Activated T-helper 17 cell treated with anti-CD3 and anti-CD28 coated beads, Interleukin-2, amount 50 U/mL, for 72 hours (primary cell): ENCODE measurements at regions not wholly inside any gene's neighbourhood (a gene's known extent, or its start where the extent isn't known, plus 50 kb on each side); places are given as distances from the start of the nearest gene placed in this dataset.

ENCODE experiments used
- ATAC-seq: fragments of 150-1000 bp; cut with Tn5 transposase; replicated peaks from 2 replicates; pipeline ENCODE4 v1.10.0; 2021; ENCODE audit warnings: mild to moderate bottlenecking, moderate library complexity
- H3K27ac Mint-ChIP-seq: one replicate; pipeline ENCODE4 v1.8.0; 2022; ENCODE audit warnings: mixed read lengths
- H3K27me3 Mint-ChIP-seq: one replicate; pipeline ENCODE4 v1.8.0; 2022; ENCODE audit warnings: mixed read lengths
- H3K36me3 Mint-ChIP-seq: one replicate; pipeline ENCODE4 v1.8.0; 2022; ENCODE audit warnings: low read depth, mild to moderate bottlenecking, mixed read lengths
- H3K4me1 Mint-ChIP-seq: one replicate; pipeline ENCODE4 v1.8.0; 2022; ENCODE audit warnings: mixed read lengths
- H3K4me3 Mint-ChIP-seq: one replicate; pipeline ENCODE4 v1.8.0; 2022; ENCODE audit warnings: mild to moderate bottlenecking, mixed read lengths
- H3K9me3 Mint-ChIP-seq: one replicate; pipeline ENCODE4 v1.8.0; 2022; ENCODE audit warnings: mixed read lengths

GRCh38 chr2:129334696-129335410 is 644.6 kb upstream of the RAB6C start:
- Mint-ChIP-seq H3K27ac (no peak overlapping the region), H3K36me3 (no peaks in the 10 kb centered on the region), H3K27me3 (no peaks in the 10 kb centered on the region), H3K4me3 (no peak overlapping the region), H3K9me3 (no peaks in the 10 kb centered on the region), H3K4me1 (no peaks in the 10 kb centered on the region)
- no peak for ATAC-seq

GRCh38 chr2:129336276-129336675 is 643.2 kb upstream of the RAB6C start:
- no peaks in the 10 kb centered on the region for H3K36me3 Mint-ChIP-seq
- no peaks in the 10 kb centered on the region for H3K4me1 Mint-ChIP-seq
- ATAC-seq = no peak
- H3K4me3 Mint-ChIP-seq = no peak overlapping the region
- no peaks in the 10 kb centered on the region for H3K27me3 Mint-ChIP-seq
- peaks cover 4% of the 10 kb centered on the region for H3K9me3 Mint-ChIP-seq
- H3K27ac Mint-ChIP-seq = no peak overlapping the region

- Mint-ChIP-seq H3K27me3 (no peaks in the 10 kb centered on the region), H3K9me3 (peaks cover 8% of the 10 kb centered on the region), H3K4me3 (no peak overlapping the region), H3K27ac (no peak overlapping the region), H3K36me3 (no peaks in the 10 kb centered on the region), H3K4me1 (no peaks in the 10 kb centered on the region)
- ATAC-seq = no peak
Measured at GRCh38 chr2:129337076-129337475, 642.4 kb upstream of the RAB6C start.

GRCh38 chr2:129345540-129345939 is 633.9 kb upstream of the RAB6C start:
- H3K36me3 Mint-ChIP-seq = no peaks in the 10 kb centered on the region
- no peaks in the 10 kb centered on the region for H3K4me1 Mint-ChIP-seq
- H3K4me3 Mint-ChIP-seq = no peak overlapping the region
- H3K27me3 Mint-ChIP-seq = no peaks in the 10 kb centered on the region
- no peak overlapping the region for H3K27ac Mint-ChIP-seq
- H3K9me3 Mint-ChIP-seq = peaks cover 9% of the 10 kb centered on the region
- ATAC-seq = no peak

- Mint-ChIP-seq H3K27ac (no peak overlapping the region), H3K36me3 (no peaks in the 10 kb centered on the region), H3K27me3 (no peaks in the 10 kb centered on the region), H3K4me1 (no peaks in the 10 kb centered on the region), H3K9me3 (no peaks in the 10 kb centered on the region), H3K4me3 (no peak overlapping the region)
- no peak for ATAC-seq
Measured at GRCh38 chr2:129347486-129348217, 631.8 kb upstream of the RAB6C start.

GRCh38 chr2:129354631-129355030 is 624.8 kb upstream of the RAB6C start:
- Mint-ChIP-seq H3K27ac (no peak overlapping the region), H3K9me3 (no peaks in the 10 kb centered on the region), H3K4me3 (no peak overlapping the region), H3K36me3 (no peaks in the 10 kb centered on the region), H3K27me3 (no peaks in the 10 kb centered on the region), H3K4me1 (no peaks in the 10 kb centered on the region)
- ATAC-seq = no peak

- Mint-ChIP-seq H3K27ac (no peak overlapping the region), H3K4me3 (no peak overlapping the region), H3K9me3 (no peaks in the 10 kb centered on the region), H3K4me1 (no peaks in the 10 kb centered on the region), H3K27me3 (no peaks in the 10 kb centered on the region), H3K36me3 (no peaks in the 10 kb centered on the region)
- no peak for ATAC-seq
Measured at GRCh38 chr2:129361688-129362087, 617.8 kb upstream of the RAB6C start.

- H3K27ac Mint-ChIP-seq = no peak overlapping the region
- H3K4me3 Mint-ChIP-seq = no peak overlapping the region
- no peaks in the 10 kb centered on the region for H3K9me3 Mint-ChIP-seq
- peaks cover 4% of the 10 kb centered on the region for H3K27me3 Mint-ChIP-seq
- H3K36me3 Mint-ChIP-seq = no peaks in the 10 kb centered on the region
- no peak for ATAC-seq
- no peaks in the 10 kb centered on the region for H3K4me1 Mint-ChIP-seq
Measured at GRCh38 chr2:129366263-129366662, 613.2 kb upstream of the RAB6C start.

GRCh38 chr2:129367107-129367506 is 612.4 kb upstream of the RAB6C start:
- Mint-ChIP-seq H3K4me1 (no peaks in the 10 kb centered on the region), H3K4me3 (no peak overlapping the region), H3K36me3 (no peaks in the 10 kb centered on the region), H3K27me3 (peaks cover 4% of the 10 kb centered on the region), H3K9me3 (no peaks in the 10 kb centered on the region), H3K27ac (no peak overlapping the region)
- ATAC-seq = no peak

- Mint-ChIP-seq H3K4me1 (no peaks in the 10 kb centered on the region), H3K27me3 (peaks cover 4% of the 10 kb centered on the region), H3K4me3 (no peak overlapping the region), H3K27ac (no peak overlapping the region), H3K9me3 (no peaks in the 10 kb centered on the region), H3K36me3 (no peaks in the 10 kb centered on the region)
- ATAC-seq = no peak
Measured at GRCh38 chr2:129369437-129369836, 610.0 kb upstream of the RAB6C start.

- no peak for ATAC-seq
- Mint-ChIP-seq H3K27me3 (no peaks in the 10 kb centered on the region), H3K27ac (no peak overlapping the region), H3K9me3 (no peaks in the 10 kb centered on the region), H3K4me3 (no peak overlapping the region), H3K36me3 (no peaks in the 10 kb centered on the region), H3K4me1 (no peaks in the 10 kb centered on the region)
Measured at GRCh38 chr2:129374452-129374851, 605.0 kb upstream of the RAB6C start.

- Mint-ChIP-seq H3K27me3 (no peaks in the 10 kb centered on the region), H3K36me3 (no peaks in the 10 kb centered on the region), H3K4me1 (no peaks in the 10 kb centered on the region), H3K4me3 (no peak overlapping the region), H3K27ac (no peak overlapping the region), H3K9me3 (no peaks in the 10 kb centered on the region)
- ATAC-seq = no peak
Measured at GRCh38 chr2:129375632-129376425, 603.6 kb upstream of the RAB6C start.

GRCh38 chr2:129376426-129377077 is 602.9 kb upstream of the RAB6C start:
- Mint-ChIP-seq H3K9me3 (no peaks in the 10 kb centered on the region), H3K27ac (no peak overlapping the region), H3K4me1 (no peaks in the 10 kb centered on the region), H3K27me3 (no peaks in the 10 kb centered on the region), H3K36me3 (no peaks in the 10 kb centered on the region), H3K4me3 (no peak overlapping the region)
- no peak for ATAC-seq

- Mint-ChIP-seq H3K27me3 (no peaks in the 10 kb centered on the region), H3K4me3 (no peak overlapping the region), H3K9me3 (no peaks in the 10 kb centered on the region), H3K27ac (no peak overlapping the region), H3K36me3 (no peaks in the 10 kb centered on the region), H3K4me1 (no peaks in the 10 kb centered on the region)
- ATAC-seq = no peak
Measured at GRCh38 chr2:129377078-129377469, 602.4 kb upstream of the RAB6C start.
